Left ventricle myocardium inferior (tissue), 1 donor: ENCODE measurements at regions not wholly inside any gene's neighbourhood (a gene's known extent, or its start where the extent isn't known, plus 50 kb on each side); places are given as distances from the start of the nearest gene placed in this dataset.

ENCODE experiments used
- DNase-seq: peaks from one replicate; pipeline ENCODE4 v3.0.0-alpha.2; 2020
- H3K27ac ChIP-seq: fragments of 200-600 bp; replicated peaks from 2 replicates; pipeline ENCODE4 v1.8.0; 2021
- H3K27me3 ChIP-seq: fragments of 200-600 bp; 2 replicates; pipeline ENCODE4 v1.8.0; 2021; ENCODE audit warnings: low read depth
- H3K36me3 ChIP-seq: fragments of 200-600 bp; 2 replicates; pipeline ENCODE4 v1.8.0; 2021
- H3K4me1 ChIP-seq: fragments of 200-600 bp; 2 replicates; pipeline ENCODE4 v1.8.0; 2021
- H3K4me3 ChIP-seq: fragments of 200-600 bp; 2 replicates; pipeline ENCODE4 v1.8.0; 2021; ENCODE audit warnings: mild to moderate bottlenecking, moderate library complexity
- H3K9me3 ChIP-seq: fragments of 200-600 bp; replicated peaks from 2 replicates; pipeline ENCODE4 v1.8.0; 2021
- intact Hi-C: fragments of 100-400 bp; cut with micrococcal nuclease; formaldehyde crosslinking; loops from one replicate; pipeline ENCODE4 v1.11.0; 2022
- TF ChIP-seq, protein P1 (sequence below): fragments of 200-600 bp; IDR thresholded peaks from 2 replicates; pipeline ENCODE4 v1.8.0; 2021; ENCODE audit warnings: antibody characterized with exemption, mild to moderate bottlenecking, borderline replicate concordance
- donor health status: DM: no; HTN: yes; CAD: no; lungs with severe emphysema.

DNA sequence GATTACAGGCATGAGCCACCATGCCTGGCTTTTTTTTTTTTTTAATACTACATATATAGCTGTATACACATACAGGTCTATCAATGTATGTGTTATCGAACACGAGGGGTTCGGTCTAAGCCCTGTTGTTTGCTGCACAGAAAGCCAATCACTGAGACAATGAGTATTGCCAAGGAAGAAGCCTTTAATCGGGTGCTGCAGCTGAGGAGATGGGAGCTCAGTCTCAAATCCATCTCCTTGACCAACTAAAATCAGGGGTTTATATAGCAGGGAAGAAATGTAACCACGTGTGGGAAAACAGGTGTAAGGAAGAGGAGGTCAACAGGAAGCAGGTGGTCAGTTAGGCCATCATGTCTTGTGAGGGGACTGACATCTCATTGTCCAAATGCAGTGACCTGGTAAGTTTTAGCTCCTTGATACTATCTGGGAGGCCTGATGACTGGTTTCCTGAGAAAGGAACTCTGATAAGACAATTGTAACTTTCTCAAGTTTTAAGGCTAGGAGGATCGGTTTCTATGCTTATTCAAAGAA lies 80.9 kb upstream of the MAP1LC3B2 start:
- Histone ChIP-seq H3K9me3 (peaks cover 30% of the 10 kb centered on the region), H3K36me3 (no peaks in the 10 kb centered on the region), H3K4me1 (no peaks in the 10 kb centered on the region), H3K27ac (no peak overlapping the region), H3K27me3 (peaks cover 59% of the 10 kb centered on the region), H3K4me3 (no peak overlapping the region)
- no peak for DNase-seq
- TF ChIP-seq, protein P1, sequence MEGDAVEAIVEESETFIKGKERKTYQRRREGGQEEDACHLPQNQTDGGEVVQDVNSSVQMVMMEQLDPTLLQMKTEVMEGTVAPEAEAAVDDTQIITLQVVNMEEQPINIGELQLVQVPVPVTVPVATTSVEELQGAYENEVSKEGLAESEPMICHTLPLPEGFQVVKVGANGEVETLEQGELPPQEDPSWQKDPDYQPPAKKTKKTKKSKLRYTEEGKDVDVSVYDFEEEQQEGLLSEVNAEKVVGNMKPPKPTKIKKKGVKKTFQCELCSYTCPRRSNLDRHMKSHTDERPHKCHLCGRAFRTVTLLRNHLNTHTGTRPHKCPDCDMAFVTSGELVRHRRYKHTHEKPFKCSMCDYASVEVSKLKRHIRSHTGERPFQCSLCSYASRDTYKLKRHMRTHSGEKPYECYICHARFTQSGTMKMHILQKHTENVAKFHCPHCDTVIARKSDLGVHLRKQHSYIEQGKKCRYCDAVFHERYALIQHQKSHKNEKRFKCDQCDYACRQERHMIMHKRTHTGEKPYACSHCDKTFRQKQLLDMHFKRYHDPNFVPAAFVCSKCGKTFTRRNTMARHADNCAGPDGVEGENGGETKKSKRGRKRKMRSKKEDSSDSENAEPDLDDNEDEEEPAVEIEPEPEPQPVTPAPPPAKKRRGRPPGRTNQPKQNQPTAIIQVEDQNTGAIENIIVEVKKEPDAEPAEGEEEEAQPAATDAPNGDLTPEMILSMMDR = no peak
- intact Hi-C loops = no loop called here

DNA sequence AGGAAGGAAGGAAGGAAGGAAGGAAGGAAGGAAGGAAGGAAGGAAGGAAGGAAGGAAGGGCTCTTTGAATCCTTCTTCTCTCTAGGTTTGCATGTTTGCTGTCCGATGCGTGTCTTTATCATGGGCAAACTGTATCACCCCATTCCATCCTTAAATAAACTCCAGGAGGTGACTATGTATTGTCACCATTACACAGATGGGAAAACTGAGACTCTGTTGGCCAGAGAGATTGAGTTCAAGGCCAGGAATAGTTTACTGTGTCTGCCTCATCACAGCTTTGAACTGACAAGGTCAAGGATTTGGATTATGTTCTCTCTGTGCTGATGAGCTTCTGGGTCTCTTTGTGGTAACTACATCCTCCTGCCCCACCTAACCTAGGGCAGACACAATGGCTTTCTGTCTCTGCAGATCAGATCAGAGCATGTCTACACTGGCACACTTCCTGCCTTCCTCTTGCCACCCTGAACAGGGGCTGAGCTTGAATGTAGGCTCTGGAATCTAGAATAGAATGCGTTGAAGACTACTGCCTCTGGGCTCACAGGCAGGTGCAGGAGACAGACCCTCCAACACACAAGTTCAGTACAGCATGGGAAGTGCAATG lies 78.9 kb upstream of the MAP1LC3B2 start:
- Histone ChIP-seq H3K27ac (no peak overlapping the region), H3K27me3 (peaks cover 69% of the 10 kb centered on the region), H3K4me3 (no peak overlapping the region), H3K36me3 (no peaks in the 10 kb centered on the region), H3K4me1 (peaks cover 4% of the 10 kb centered on the region), H3K9me3 (peaks cover 25% of the 10 kb centered on the region)
- intact Hi-C loops = no loop called here
- DNase-seq = no peak
- TF ChIP-seq, protein P1 = no peak

DNA sequence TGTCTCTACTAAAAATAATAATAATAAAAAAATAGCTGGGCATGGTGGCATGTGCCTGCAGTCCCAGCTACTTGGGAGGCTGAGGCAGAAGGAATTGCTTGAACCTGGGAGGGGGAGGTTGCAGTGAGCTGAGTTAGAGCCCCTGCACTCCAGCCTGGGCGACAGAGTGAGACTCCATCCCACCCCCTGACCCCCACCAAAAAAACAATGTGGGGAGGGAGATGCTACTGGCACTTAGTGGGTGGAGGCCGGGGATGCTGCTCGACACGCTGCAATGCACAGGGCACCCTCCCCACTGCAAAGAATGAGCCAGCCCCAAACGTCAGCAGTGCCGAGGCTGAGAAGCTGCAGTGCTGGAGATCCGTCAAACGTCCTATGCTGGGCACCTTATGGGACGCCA lies 77.5 kb upstream of the MAP1LC3B2 start:
- H3K27ac ChIP-seq = no peak overlapping the region
- H3K27me3 ChIP-seq = peaks cover 65% of the 10 kb centered on the region
- H3K9me3 ChIP-seq = peaks cover 15% of the 10 kb centered on the region
- intact Hi-C loops = no loop called here
- peaks cover 4% of the 10 kb centered on the region for H3K4me1 ChIP-seq
- TF ChIP-seq, protein P1 = no peak
- H3K36me3 ChIP-seq = no peaks in the 10 kb centered on the region
- no peak overlapping the region for H3K4me3 ChIP-seq
- DNase-seq = no peak

DNA sequence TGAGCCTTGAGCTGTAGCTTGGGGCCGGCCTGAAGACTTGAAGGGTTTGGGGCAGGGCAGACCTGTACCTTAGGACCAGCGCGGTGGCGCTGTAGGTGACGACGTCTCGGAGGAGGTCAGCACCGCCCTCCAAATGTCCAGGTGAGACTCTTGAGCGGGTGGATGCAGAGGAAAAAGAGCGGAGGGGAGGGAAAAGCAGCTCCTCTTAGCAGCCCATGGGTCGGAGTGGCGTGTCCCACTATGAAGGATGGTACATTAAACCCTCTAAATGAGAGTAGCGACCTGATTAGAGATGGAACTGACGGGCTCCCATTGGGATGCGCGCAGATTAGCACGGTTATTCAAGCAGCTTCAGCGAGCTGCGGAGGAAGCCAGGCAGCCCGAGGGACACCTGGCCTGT lies 77.0 kb upstream of the MAP1LC3B2 start:
- TF ChIP-seq, protein P1 = no peak
- no peak for DNase-seq

DNA sequence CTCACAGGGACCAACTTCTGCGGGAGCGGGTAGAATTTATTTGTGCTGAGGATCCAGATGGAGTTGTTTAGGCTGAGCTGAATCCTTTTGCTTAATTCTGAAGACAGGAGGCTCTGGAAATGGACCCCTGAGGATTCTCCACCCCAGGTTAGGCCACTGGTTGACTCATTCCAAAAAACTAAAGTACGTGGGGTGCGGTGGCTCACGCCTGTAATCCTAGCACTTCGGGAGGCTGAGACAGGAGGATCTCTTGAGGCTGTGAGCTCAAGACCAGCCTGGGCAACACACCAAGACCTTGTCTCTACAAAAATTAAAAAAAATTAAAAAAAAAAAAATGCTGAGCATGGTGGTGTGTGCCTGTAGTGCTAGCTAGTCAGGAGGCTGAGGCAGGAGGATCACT lies 76.3 kb upstream of the MAP1LC3B2 start:
- TF ChIP-seq, protein P1 = no peak
- intact Hi-C loops = no loop called here
- no peak for DNase-seq
- H3K36me3 ChIP-seq = no peaks in the 10 kb centered on the region
- peaks cover 4% of the 10 kb centered on the region for H3K4me1 ChIP-seq
- H3K27ac ChIP-seq = no peak overlapping the region
- H3K27me3 ChIP-seq = peaks cover 56% of the 10 kb centered on the region
- peaks cover 15% of the 10 kb centered on the region for H3K9me3 ChIP-seq
- no peak overlapping the region for H3K4me3 ChIP-seq

More for the DNA sequence above, 77.0 kb upstream of the MAP1LC3B2 start:
- H3K4me1 ChIP-seq = peaks cover 4% of the 10 kb centered on the region
- intact Hi-C loops = no loop called here
- H3K9me3 ChIP-seq = peaks cover 15% of the 10 kb centered on the region
- no peaks in the 10 kb centered on the region for H3K36me3 ChIP-seq
- peaks cover 62% of the 10 kb centered on the region for H3K27me3 ChIP-seq
- no peak overlapping the region for H3K27ac ChIP-seq
- no peak overlapping the region for H3K4me3 ChIP-seq
